ENCODE measurements at regions not wholly inside any gene's neighbourhood (a gene's known extent, or its start where the extent isn't known, plus 50 kb on each side); places are given as distances from the start of the nearest gene placed in this dataset.

GRCh38 chrX:69314436-69315348, 149.4 kb upstream of the PJA1 start:
- TF ChIP-seq CTCF (IDR thresholded peaks at IDR 0.05 in 8 of 11, conservative IDR thresholded peaks at IDR 0.05 in 3 of 11) (no peak), POLR2AphosphoS5 (IDR thresholded peaks at IDR 0.05) (no peak)
